ENCODE measurements at regions not wholly inside any gene's neighbourhood (a gene's known extent, or its start where the extent isn't known, plus 50 kb on each side); places are given as distances from the start of the nearest gene placed in this dataset.

DNA sequence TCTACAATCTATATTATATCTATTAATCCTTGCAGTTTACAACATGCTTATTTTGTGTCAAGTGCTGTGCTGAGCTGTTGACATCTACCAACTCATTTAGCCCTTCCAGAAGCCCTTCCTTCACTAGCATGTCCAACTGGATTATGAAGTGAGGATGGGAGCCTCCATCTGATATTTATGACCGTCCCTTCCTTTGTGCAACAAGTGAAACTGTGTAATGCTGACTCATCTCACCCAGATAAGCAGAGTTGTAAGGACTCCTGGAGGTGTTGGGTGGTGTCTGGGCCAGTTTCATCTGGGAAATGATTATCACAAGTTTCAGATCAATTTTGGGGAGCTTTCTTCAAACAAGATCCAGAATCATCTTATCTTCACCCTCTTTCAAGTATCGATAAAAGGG is 156.6 kb upstream of the ETAA1 start:
- TF ChIP-seq, protein P1, sequence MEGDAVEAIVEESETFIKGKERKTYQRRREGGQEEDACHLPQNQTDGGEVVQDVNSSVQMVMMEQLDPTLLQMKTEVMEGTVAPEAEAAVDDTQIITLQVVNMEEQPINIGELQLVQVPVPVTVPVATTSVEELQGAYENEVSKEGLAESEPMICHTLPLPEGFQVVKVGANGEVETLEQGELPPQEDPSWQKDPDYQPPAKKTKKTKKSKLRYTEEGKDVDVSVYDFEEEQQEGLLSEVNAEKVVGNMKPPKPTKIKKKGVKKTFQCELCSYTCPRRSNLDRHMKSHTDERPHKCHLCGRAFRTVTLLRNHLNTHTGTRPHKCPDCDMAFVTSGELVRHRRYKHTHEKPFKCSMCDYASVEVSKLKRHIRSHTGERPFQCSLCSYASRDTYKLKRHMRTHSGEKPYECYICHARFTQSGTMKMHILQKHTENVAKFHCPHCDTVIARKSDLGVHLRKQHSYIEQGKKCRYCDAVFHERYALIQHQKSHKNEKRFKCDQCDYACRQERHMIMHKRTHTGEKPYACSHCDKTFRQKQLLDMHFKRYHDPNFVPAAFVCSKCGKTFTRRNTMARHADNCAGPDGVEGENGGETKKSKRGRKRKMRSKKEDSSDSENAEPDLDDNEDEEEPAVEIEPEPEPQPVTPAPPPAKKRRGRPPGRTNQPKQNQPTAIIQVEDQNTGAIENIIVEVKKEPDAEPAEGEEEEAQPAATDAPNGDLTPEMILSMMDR (IDR thresholded peaks at IDR 0.05): no peak
- TF ChIP-seq POLR2A (IDR thresholded peaks at IDR 0.05): no peak

Data from esophagus squamous epithelium (tissue), 4 donors.